T follicular helper cell (primary cell): ENCODE measurements at regions not wholly inside any gene's neighbourhood (a gene's known extent, or its start where the extent isn't known, plus 50 kb on each side); places are given as distances from the start of the nearest gene placed in this dataset.
"Not testable (repeated sequence)": the region's sequence is repeated elsewhere in the genome, so short reads cannot be mapped to it uniquely, and the experiment has no call there.

Source experiments
- DNase-seq: peaks from one replicate; pipeline ENCODE4 v3.0.0-alpha.2; 2020; ENCODE audit warnings: low read depth

DNA sequence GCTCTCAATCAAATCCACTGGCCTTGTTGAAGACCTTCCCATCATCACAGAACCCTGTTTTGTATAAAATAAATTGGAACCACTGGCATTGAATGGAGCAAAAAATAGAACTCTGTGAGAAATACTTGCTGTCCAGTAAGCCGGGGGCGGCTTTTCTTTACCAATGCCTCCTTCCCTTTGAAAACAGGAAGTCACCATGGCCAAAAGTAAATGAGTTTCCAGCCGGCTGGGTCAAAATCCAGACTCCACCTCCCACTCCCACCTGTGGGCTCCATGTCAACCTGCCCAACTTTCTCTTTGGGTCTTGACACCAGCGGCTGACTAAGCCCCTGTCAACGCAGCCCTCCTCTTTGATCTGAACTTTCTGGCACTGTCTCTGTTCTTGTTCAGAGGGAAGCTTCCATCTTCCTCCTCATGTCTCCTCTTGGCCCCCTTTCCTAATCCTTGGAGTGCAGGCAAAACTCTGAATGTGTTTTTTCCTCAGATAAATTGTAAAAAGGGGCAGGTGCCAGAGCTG is 95.2 kb downstream of the TFAP2C start:
- DNase-seq = no peak

DNA sequence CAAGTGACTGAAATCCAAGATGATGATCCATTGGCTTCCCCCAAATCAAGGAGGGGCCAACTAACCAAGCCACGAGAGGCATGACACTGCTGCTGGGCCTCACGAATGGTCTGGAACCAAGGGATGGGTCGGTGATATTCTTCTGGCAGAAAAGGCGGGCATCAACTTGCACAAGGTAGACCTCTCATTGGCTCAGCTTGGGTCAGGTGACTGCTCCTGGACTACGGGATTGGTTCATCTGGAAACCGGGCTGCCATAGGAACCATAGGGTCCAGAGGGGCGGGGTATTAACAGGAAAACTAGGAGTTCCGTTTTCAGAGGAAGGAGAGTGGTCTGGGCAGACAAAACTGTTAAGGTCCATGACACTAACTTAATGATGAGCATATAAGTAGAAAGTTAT is 100.9 kb downstream of the TFAP2C start:
- no peak for DNase-seq

DNA sequence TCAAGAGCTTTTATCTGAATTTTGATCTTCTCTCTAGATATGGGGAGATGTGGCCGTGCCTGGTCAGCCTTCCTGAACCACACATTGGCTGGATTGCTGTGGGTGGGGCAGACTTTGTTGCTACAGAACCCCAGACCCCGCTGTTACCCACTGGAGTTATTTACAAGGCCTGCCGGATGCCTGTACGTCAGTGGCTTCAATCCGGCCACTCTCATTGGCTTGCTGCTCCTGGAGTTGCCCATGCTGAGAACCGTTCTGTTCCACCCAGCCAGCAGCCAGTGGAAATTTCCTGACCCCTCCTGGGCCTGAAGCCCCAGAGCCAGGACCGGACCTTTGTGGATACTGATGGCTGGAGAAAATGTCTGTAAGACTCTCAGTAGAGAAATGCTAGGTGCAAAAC is 101.9 kb downstream of the TFAP2C start:
- DNase-seq = no peak

DNA sequence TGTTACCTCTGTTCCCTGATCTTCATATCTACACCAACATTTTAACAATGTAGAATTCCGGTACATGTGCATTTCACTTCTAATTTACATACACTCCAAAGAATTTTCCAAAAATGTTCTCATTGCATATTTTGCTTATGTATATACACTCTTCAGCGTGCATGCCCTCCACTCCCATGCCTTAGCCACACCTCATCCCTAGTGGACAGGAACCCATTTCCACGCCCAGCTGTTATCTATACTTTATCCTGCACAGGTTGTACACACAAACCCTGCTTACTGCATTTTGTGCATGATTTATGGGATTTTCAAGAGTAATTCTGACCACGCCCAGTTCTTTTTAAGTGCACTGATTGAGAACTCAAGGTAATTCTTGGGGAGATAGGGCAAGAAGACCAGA is 102.4 kb downstream of the TFAP2C start:
- DNase-seq = no peak

DNA sequence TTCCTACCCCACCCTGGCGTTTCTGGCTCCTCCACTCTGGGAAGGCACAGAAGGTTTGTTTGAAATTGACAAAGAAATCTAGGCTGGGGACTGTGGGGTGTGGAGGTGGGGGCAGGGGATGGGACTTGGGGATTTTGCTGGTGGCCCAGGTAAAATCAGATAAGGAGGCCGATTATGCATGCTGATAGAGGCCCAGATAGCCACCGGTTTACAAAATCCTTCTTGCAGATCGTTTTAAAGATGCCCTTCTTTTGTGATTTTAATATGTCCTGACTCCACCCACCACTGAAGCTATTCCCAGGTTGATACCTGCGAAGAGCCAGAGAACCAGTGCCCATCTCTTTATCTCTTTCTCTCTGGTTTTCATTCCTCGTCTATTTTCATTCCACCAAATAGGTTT is 104.9 kb downstream of the TFAP2C start:
- no peak for DNase-seq

DNA sequence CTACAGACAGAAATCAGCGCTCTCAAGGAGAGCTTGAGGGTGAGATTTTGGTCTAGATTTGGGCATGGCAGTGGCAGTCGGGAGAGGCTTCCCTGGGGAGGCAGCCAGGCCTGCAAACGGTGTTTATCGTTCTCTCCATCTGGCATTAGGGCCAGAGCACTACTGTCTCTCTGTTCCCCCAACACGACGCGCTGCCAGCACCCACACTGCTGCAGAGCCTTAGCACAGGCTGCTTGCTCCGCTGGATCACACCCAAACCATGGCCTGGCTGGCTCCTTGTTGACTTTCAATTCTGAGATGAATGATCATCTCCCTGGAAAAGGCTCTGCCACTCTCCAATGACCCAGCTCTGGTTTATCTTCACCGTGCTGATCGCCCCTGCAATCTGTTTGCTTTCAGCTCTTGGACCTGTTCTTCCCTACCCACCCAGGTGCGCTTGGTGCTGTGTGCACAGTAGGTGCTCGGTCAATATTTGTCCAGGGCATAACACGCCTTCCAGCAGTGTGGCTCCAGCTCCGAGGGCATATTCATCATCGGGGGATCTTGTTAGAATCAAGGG is 106.1 kb downstream of the TFAP2C start:
- DNase-seq = no peak

DNA sequence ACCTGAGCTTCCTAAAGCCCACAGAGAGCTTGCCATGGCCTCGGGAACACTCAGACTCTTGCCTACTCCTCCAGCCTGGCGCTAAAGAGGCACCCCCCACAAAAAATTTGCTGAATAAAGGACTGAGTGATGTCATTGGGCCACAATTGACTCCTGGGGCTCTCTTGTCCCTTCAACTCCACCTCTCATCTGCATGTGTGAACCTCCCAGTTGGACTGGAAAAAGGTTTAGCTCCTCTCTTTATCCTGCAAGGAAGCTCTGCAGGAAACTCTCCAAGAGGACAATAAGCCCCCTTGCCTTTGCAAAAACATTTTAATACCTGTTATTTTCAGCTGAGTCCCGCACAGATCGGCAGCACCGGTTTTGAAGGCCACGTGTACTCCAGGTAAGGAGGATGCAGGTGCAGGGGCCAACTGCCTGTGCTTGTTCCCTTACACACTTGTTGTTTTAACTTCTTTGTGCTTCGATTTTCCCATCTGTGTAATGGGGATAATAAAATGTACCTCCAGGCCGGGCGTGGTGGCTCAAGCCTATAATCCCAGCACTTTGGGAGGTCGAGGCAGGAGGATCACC is 107.3 kb downstream of the TFAP2C start:
- DNase-seq = no peak

DNA sequence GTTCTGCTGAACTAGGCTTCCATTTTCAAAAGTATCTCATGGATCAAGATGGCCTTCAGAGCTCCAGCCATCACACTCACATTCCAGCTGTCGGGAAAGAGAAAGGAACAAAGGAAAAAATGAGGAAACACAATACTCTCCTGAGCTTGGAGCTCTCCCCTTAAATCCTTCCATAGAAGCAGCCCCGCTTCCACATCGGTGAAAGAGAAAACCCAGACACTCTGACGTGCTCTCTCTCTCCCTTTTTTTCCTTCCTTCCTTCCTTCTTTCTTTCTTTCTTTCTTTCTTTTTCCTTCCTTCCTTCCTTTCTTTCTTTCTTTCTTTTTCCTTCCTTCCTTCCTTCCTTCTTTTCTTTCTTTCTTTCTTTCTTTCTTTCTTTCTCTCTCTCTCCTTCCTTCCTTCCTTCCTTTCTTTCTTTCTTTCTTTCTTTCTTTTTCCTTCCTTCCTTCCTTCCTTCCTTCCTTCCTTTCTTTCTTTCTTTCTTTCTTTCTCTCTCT is 115.3 kb downstream of the TFAP2C start:
- not testable (repeated sequence) for DNase-seq

DNA sequence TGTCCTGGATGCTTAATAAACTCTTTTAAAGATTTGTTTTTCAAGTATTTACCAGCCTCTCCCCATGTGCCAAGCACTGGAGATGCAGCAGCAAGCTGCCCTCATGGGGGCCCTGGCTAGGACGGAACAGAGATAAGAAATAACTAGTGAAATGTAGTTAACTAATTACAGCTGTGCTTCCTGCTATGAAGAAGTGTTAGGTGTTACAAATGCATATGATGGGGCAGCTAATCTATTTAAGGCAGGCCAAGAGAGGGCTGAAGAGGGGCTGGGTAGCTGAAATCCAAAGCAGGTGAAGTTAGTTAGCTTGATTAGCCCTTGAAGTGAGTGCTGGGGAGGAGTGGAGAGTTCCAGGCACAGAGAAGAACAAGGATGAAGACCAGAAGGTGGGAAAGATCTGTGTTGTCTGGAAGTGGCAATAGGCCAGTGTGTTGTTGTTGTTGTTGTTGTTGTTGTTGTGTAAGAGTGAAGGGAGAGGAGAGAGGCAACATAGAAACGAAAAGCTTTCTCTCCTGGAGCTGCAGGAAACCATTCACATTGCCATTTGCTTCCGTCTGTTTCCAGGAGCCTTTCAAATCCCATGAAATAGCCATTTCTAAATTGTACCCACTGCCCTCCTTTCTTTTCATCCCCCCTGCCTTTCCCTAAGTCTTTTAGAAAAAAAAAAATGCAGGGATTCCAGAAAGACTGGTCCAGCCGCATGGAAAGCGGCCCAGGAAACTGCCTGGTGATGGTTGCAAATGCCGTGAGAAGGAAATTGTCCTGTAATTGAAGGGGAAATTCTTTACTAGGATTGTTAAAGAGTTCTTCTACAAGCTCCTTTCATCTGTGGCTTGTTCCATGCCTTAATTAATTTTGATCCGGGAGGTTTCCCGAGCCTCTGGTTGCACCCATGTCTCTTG is 119.6 kb downstream of the TFAP2C start:
- DNase-seq = no peak

DNA sequence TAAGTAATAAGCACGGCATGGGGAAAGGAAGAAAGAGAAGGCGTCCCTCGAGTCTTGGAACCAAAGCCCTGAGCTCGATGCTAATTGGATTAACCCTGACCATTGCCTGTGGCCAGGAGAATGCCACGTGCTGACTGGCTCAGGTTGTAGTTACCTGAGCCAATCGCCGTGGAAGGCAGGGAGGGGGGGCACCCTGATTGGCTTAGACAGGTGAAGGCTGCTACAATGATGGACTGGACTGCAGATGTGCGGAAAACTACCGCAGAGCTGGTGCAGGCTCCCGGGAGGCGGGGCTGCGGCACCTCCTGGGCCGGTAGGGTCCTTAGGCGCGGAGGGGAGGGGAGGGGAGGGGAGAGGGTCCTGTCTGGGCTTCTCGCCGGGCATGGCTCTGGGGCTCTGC is 121.3 kb downstream of the TFAP2C start:
- DNase-seq = no peak

DNA sequence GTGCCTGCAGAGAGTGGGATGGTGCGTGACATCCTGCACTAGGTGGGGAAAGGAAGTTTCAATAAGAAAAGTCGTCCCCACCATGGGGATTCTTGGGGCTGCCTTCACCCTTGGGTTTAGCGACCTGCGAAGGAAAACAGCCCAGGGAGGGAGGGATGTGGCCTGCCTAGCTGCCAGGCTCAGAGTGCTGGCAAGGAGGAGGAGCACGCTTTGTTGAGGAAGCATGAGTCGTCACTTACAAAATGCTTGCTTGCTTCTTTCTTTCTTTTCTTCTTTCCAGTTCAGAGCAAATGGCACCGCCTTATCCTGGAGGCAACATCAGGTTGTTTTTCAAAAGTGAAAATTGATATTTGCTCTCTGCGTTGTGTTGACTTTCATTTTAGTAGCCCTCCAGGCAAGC is 123.2 kb downstream of the TFAP2C start:
- DNase-seq = no peak

DNA sequence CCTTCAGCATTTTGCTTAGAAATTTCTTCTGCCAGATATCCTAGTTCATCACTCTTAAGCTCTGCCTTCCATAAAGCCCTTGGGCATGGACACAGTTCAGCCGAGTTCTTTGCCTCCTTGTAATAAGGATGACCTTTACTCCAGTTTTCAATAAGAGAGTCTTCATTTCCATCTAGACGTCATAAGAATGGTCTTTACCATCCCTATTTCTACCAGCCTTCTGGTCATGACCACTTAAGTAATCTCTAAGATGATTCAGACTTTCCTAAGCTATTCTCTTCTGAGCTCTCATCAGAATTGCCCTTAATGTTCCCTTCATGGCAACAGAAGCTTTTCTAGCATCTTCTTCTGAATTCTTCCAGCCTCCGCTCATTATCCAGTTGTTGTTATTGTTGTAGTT is 126.1 kb downstream of the TFAP2C start:
- no peak for DNase-seq

DNA sequence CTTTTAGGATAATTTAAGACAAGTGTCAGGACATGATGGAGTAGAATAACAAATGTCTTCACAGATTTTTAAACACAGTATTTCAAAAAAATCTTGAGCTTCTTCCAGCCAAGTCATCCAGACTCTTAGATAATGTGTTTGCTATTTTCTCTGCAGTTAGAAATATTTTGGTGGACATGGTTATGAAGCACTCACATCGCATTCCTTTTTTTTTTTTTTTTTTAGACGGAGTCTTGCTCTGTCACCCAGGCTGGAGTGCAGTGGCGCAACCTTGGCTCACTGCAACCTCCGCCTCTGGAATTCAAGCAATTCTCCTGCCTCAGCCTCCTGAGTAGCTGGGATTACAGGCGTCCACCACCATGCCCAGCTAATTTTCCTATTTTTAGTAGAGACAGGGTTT is 127.6 kb downstream of the TFAP2C start:
- DNase-seq = not testable (repeated sequence)

DNA sequence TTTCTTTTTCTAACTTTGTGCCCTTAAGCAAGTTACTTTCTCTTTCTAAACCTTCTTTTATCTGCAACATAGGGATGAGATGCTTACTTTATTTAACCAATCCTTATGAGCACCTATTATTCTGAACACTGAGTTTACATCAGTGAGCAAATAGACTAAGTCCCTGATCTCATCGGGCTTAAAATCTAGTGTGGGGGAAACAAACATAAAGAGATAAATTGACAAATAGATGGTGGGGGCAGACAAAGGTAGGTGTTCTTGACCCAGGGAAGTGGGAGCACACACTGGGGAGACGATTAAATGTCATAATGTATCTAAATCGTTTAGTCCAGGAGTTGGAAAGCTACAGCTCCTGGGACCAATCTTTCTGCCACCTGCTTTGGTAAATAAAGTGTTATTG is 129.6 kb downstream of the TFAP2C start:
- DNase-seq = no peak

DNA sequence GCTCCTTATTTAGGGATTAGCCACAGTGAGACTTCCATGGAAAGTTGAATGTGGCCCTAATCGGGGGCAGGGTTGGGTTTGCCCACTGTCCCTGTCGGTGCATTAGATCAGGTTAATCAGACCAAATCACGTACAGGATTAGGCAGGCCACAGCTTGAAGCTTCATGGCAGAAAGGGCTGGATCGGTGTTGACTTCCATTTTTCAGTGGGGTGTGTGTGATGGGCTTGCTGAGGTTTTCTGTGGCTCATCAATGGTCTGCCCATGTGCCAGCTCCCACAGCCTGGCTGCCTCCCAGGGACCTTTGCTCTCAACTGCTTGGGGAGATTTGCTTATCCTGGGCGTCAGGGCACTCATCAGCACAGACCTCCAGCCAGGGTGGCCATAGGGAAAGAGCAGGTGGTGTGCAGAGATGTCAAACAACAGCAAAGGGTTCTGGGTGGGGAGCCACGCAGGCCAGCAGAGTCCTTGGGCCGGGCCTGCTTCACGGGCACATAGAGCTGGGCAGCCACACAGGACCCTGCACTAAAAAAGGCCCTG is 130.7 kb downstream of the TFAP2C start:
- no peak for DNase-seq

DNA sequence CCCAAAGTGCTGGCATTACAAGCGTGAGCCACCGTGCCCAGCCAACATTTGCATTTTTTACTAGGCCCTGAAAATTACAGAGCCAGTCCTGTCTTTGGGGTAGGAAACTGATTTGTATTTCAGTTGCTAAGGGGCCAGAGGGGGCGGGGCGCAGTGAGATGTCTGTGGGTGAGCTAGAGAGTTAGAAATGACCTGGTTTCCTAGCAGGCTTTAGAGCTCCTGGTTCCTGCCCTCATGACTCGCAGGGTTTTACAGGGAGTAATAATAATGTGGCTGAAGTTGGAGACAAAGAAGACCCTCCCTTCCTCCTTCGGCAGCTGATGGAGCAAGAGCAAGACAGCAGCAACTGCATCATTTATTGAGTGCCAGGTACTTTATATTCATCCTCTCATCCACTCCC is 131.5 kb downstream of the TFAP2C start:
- DNase-seq = no peak

DNA sequence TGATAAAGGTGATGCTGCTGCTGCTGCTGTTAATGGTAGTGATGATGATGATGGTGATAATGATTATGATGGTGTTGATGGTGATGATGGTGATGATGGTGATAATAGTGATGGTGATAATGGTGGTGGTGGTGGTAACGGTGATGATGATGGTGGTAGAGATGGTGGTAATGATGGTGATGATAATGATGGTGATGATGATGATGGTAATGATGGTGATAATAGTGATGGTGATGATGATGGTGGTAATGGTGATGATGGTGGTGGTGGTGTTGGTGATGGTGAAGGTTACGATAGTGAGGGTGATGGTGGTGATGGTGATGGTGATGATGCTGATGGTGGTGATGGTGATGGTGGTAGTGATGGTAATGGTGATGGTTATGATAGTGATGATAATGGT is 132.3 kb downstream of the TFAP2C start:
- DNase-seq = no peak

DNA sequence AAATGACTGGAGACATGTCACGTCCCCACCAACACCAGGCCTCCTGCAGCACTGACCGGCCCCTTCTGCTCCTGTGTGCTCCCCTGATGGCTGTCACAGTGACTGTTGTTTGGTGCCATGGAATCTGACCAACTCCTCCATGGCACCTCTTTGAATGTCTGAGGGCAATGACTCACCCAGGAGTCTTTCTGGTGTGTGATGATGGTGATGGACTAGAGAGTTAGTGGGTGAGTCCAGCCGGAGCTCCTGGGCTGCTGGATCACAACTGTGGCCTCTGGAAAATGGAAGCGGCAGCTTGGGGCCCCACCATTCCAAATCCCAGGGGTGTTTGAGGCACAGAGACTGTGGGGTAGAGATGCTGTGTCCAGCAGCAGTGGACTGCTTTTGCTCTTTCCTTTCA is 133.3 kb downstream of the TFAP2C start:
- DNase-seq = no peak

DNA sequence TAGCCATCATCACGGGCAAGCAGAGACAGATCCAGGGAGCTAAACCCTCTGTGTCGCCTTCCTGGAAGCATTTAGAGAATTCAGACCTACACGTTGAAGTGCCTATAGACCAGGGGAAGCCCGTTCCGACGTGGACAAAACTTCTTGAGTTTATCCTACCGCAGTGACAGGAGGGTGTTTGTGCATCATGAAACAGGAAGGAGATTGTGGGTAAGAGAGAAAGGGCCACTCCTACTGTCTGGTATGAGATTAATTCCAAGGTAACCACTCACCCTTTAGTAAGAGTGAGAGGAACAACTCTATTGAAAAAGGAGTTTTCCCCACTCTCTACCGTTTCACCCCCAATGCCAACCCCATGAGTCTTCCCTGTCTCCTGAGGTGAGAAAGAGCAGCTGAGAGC is 133.7 kb downstream of the TFAP2C start:
- no peak for DNase-seq

DNA sequence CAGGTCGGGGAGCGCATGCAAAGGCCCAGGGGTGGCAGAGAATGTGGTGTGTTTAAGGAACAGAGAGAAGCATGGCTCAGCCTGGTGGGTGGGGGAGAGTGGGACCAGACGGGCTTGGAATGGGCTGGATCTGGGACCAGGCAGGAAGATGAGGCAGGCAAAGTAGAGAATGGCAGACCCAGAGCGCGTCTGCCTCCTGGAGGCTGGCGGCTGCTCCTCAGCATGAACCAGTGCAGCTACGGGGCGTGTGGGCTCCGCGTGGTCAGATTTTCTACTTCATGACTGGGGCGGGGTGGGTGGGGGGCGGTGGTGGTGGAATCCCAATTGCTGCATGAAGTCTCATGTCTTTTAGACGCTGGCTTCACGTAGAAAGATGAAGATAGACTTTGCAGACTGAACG is 135.6 kb downstream of the TFAP2C start:
- DNase-seq = no peak

DNA sequence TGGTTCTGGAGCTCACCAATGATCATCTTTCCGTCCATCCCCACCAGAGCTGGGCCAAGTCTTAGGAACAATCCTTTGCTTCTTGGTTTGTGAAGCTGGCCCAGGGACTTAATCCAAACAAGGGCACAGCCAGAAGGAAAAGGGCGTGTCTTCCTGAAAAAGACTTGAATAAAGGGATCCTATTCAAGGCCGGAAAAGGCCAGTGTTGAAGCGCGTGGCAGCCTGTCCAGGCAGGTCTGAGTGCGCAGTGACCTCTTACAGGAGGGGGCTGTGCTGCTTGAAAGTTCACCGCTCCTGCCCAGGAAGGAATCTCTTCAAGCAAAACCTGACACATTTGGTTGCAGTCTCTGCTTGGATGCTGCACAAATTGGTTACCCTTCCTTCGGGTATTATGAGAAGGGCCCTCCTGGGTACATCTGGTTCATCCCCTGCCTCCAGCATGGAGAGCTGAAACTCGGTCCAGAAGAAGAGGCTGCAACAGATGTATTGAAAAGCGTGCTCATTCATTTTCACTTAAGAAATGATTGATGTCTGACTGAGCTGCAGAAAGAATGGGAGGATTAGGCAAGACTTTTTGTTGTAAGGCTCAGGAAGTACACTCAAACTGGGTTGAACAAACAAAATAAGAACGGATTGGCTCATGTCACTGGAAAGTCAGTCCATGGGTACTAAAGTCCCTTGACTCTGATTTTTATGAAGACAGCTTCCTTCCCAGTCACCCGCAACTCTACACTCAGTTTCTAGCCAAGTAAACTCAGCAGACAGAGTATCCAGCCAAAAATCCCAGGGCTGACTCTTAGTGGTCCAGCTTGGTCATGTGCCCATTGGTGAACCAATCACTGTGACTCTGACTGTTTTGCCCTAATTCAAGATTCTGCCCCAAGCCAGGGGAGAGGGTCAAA is 136.3 kb downstream of the TFAP2C start:
- DNase-seq = no peak

DNA sequence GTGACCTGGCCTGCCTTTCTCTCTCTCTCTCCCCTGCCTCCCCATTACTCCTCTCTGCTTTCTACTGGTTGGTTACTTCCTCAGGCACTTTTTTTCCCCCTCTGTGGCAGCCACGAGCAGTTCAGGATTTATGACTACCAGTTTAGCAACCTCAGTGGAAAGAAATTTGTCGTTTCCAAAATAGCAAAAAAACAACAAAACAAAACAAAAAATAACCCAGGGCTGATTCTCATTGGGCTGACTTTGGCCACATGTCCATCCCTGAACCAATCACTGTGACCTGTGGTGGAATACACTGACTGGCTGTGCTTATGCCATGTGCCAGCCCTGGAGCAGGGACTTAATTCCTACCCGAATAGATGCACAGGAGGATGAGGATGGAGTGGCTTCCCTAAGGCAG is 137.4 kb downstream of the TFAP2C start:
- no peak for DNase-seq
